Small intestine (tissue), 7 donors: ENCODE measurements at regions not wholly inside any gene's neighbourhood (a gene's known extent, or its start where the extent isn't known, plus 50 kb on each side); places are given as distances from the start of the nearest gene placed in this dataset.

ENCODE experiments used
- DNase-seq, 2 donors: peaks; one replicate each; pipeline versions ENCODE4 v3.0.0 to v3.0.0-alpha.2; 2013
- FAIRE-seq: peaks from 2 replicates; lab custom pipeline; 2012; peaks lifted over from hg19 to GRCh38; lab: Jason Lieb, UNC
- H3K27ac ChIP-seq, 3 donors: one replicate each; pipeline ENCODE4 v1.5.1; 2013; ENCODE audit warnings: low read length in 2 of 3, mild to moderate bottlenecking in 2 of 3, control low read depth in 1 of 3, inconsistent platforms in 1 of 3, low read depth in 1 of 3, moderate library complexity in 1 of 3
- H3K27me3 ChIP-seq, 3 donors: one replicate each; pipeline ENCODE4 v1.6.1; 2013; ENCODE audit warnings: low read length in 3 of 3, inconsistent platforms in 1 of 3; ENCODE audit not compliant: control insufficient read depth in 3 of 3, insufficient read depth in 3 of 3
- H3K36me3 ChIP-seq, 3 donors: one replicate each; pipeline ENCODE4 v1.6.1; 2013; ENCODE audit warnings: low read length in 3 of 3, inconsistent platforms in 1 of 3, low read depth in 1 of 3, mild to moderate bottlenecking in 1 of 3, moderate library complexity in 1 of 3; ENCODE audit not compliant: control insufficient read depth in 3 of 3, insufficient read depth in 2 of 3
- H3K4me1 ChIP-seq, 3 donors: one replicate each; pipeline ENCODE4 v1.6.1; 2013; ENCODE audit warnings: low read length in 2 of 3, inconsistent platforms in 1 of 3, low read depth in 1 of 3, mild to moderate bottlenecking in 1 of 3, moderate library complexity in 1 of 3; ENCODE audit not compliant: control insufficient read depth in 3 of 3, insufficient read depth in 2 of 3
- H3K4me3 ChIP-seq, 3 donors: one replicate each; pipeline ENCODE4 v1.5.1; 2013; ENCODE audit warnings: low read length in 3 of 3, control low read depth in 1 of 3, inconsistent platforms in 1 of 3, low read depth in 1 of 3, mild to moderate bottlenecking in 1 of 3, moderate library complexity in 1 of 3
- H3K9me3 ChIP-seq, 2 donors: one replicate each; pipeline ENCODE4 v1.6.1; 2013; ENCODE audit warnings: low read depth in 1 of 2, low read length in 1 of 2; ENCODE audit not compliant: control insufficient read depth in 2 of 2, insufficient read depth in 1 of 2
- WGBS, 3 donors: extraction: QIAGEN DNeasy Blood & Tissue Kit; methylation state at CpG; one replicate each; pipeline ENCODE4 v1.1.7; 2013; 5-methylcytosine and 5-hydroxymethylcytosine counted together
- donor health status: healthy with polysubstance abuse.
- donor health status: control.
- donor health status: control.
- donor health status: Bipolar disorder and iron deficiency.
- donor health status: healthy.

DNA sequence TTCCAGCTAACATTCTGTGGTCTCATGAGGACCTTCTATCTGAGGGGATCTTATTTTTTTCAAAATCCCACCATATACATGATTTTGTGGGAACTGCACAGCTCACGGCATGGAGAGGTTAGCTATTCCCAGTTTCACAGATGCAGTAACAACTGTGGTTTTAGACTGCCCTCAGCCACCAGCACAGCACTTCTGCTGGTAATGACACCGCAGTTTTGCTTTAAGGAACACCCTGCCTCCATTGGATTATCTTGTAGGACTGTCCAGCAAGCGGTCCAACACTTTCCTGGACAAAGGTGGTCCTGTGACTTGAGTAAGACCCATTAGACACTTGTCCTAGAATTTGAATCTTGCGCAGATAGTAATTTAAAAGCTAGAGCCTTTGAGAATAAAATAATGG lies 65.3 kb upstream of the SMNDC1 start:
- Histone ChIP-seq H3K4me3 (no peak overlapping the region), H3K9me3 (no peaks in the 10 kb centered on the region), H3K4me1 (peaks cover 3 to 28% (median 4%) of the 10 kb centered on the region in 3 donors), H3K36me3 (no peaks in the 10 kb centered on the region), H3K27me3 (no peaks in the 10 kb centered on the region), H3K27ac (no peak overlapping the region)
- WGBS, 3 donors = 92 to 93% (median 93%) methylated on average over 4 of the region's 4 CpGs
- FAIRE-seq (no peak), DNase-seq (no peak)

DNA sequence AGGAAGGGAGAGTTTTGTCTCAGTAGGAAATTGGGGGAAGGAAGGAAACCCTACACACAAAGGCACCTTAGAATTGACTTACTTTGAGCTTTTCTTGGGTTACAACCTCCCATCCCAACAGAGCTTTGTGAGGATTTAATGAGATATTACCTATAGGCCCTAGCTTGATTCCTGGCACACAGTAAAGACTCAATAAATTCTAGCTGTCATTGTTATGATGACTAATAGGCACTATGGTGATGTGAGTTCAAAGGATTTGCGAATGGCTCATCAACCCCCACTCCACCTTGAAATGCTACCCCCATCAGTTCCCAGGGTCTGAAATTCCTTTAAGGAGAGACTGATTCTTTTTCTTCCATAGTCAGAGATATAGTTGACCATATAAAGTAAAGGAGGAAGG lies 67.9 kb upstream of the SMNDC1 start:
- no peaks in the 10 kb centered on the region for H3K36me3 ChIP-seq
- no peaks in the 10 kb centered on the region for H3K27me3 ChIP-seq
- no peak overlapping the region for H3K27ac ChIP-seq
- no peaks in the 10 kb centered on the region for H3K9me3 ChIP-seq
- FAIRE-seq (no peak), DNase-seq (no peak)
- 35 to 65% (median 52%) methylated on average over 1 of the region's 1 CpG for WGBS, 3 donors
- H3K4me3 ChIP-seq = no peak overlapping the region
- peaks cover 0 to 19% (median 3%) of the 10 kb centered on the region in 3 donors for H3K4me1 ChIP-seq

DNA sequence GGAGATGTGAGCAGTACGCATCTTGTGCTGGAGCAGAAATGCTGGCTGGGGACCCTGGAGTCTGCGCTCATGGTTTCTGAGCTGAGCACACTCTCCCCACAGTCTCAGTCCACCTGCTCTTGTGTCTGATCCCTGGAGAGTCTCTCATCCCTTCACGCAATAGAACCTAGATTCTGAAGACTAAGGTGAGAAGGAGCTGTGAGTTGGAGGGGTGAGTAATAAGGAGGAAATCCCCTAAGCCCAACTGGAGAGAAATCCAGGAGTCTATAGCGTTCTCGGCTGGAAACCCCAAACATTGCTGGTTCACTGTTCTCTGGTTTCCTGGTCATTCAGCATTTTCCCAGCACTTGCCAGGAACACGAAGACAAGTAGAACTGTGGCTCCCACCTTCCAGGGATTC lies 68.3 kb upstream of the SMNDC1 start:
- no peak for FAIRE-seq
- WGBS, 3 donors = 86 to 91% (median 88%) methylated on average over 6 of the region's 6 CpGs
- Histone ChIP-seq H3K4me3 (no peak overlapping the region), H3K9me3 (no peaks in the 10 kb centered on the region), H3K27ac (no peak overlapping the region), H3K36me3 (no peaks in the 10 kb centered on the region), H3K27me3 (no peaks in the 10 kb centered on the region), H3K4me1 (peaks cover 0 to 15% (median 3%) of the 10 kb centered on the region in 3 donors)
- DNase-seq = no peak

DNA sequence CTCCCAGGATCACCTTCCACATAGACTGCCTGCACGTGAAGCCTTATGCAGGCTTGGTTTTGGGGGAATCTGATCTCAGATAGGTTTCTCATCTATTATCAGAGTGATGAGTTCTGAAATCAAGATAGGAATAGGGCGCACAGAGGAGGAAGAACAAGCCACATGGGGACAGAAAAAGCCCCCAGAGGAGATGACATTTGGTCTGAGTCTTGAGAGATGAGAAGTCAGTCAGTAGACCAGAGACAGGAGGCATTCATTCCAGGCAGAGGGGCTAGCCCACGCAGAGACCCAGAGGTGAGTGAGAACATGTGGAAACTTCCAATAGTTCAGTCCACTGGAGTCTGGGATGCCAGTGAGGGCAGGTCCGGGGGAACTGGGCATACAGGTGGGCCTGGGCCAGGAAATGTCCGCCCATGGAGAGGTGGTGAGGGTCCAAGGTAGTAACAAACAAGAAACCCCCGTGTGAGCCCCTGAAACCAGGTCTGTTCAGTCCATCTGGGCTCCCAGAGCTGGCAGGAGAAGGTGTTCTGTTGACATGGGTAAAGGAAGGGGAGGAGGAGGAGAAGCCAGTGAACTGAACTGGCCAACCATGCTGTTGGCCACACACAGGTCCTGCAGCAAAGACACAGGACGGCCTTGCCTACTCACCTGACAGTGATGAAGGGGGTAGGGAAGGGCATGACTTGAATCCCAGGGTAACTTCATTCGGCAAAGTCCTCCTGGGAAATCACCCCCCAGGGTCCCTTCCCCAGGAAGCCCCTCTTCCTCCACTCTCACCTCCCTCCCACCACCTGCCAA lies 69.3 kb upstream of the SMNDC1 start:
- Histone ChIP-seq H3K27ac (no peak overlapping the region), H3K27me3 (no peaks in the 10 kb centered on the region), H3K36me3 (no peaks in the 10 kb centered on the region), H3K4me3 (no peak overlapping the region), H3K9me3 (no peaks in the 10 kb centered on the region), H3K4me1 (peaks cover 0 to 5% (median 0%) of the 10 kb centered on the region in 3 donors)
- DNase-seq = no peak
- 87 to 93% (median 90%) methylated on average over 8 of the region's 8 CpGs for WGBS, 3 donors
- no peak for FAIRE-seq

DNA sequence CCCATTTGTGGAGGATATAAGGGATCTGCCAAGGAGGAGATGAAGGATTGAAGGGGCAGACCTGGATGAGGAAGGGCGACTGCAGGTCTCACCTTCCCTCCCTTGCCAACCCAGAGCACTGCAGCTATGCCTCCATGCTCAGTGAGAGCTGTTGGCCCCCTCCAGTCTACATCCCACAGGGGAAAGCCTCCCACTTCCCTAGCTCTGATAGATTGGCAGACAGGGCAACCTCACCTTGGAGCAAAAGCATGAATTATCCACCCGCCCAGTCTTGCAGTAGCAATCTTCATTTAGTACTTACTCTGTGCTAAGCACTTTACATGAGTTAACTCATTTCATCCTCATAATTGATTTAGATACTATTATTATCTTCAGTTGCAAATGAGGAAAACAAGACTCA lies 70.4 kb upstream of the SMNDC1 start:
- FAIRE-seq (no peak), DNase-seq (no peak)
- H3K9me3 ChIP-seq = no peaks in the 10 kb centered on the region
- H3K4me3 ChIP-seq = no peak overlapping the region
- no peaks in the 10 kb centered on the region for H3K36me3 ChIP-seq
- H3K4me1 ChIP-seq = peaks cover 0 to 5% (median 0%) of the 10 kb centered on the region in 3 donors
- H3K27ac ChIP-seq = no peak overlapping the region
- 92 to 98% (median 95%) methylated on average over 2 of the region's 2 CpGs for WGBS, 3 donors
- H3K27me3 ChIP-seq = no peaks in the 10 kb centered on the region

DNA sequence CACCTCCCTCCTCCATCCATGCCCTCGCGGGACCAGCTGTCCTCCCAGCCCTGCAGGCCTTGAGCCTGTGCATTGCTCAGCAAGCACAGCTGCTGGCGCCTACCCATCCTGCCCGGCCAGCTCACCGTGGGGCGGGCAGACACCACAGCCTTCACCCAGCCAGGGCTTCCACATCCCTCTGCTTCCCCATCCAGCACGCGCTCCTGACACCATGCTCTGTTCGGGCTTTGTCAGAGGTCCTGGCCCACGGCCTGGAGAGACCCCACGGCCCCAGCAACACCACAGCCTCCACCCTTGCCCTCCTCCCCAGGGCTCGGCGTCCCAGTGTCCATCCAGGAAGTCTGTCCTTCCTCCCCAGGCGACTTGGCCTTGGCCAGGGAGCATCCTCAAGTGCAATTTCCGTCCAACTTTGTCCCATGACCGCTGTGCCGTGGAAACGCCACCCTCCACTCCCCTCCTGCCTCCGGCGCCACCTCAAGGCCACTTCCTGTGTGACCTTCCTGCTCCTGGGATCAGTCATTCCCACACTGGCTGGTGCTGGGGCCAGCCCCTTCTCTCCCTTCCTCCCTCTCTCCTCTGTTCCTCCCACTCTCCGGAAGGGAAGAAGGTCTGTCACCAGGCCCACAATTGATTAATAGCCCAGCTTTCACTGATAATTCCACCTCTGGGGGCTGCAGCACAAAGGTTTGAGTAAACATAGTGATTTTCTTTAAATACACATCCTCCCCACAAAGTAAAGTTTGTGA lies 71.5 kb upstream of the SMNDC1 start:
- no peak overlapping the region for H3K4me3 ChIP-seq
- no peaks in the 10 kb centered on the region for H3K9me3 ChIP-seq
- 71 to 89% (median 81%) methylated on average over 20 to 21 of the region's 21 CpGs for WGBS, 3 donors
- no peaks in the 10 kb centered on the region for H3K36me3 ChIP-seq
- H3K27ac ChIP-seq = no peak overlapping the region
- H3K27me3 ChIP-seq = no peaks in the 10 kb centered on the region
- FAIRE-seq = no peak
- peaks cover 0 to 5% (median 0%) of the 10 kb centered on the region in 3 donors for H3K4me1 ChIP-seq
- no peak for DNase-seq

DNA sequence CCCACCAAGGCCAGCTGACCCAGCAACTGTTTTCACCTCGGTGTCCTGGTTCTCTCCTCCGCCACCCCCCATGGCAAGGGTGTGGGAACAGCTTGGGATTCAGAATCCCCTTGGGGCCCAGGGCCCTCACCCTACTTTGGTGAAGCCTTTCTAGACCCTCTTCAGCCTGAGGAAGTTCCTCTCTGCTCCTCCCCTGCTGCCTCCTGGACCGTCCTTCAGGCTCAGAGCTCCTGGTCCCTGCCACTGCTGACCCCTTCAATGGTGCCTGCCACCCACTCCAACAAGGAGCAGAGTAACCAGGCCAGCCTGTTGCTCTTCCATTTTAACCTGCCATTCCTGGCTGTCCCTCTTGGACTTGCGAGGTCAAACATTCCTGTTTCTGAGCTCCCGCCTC lies 72.0 kb upstream of the SMNDC1 start:
- Histone ChIP-seq H3K36me3 (no peaks in the 10 kb centered on the region), H3K4me1 (peaks cover 0 to 5% (median 0%) of the 10 kb centered on the region in 3 donors), H3K9me3 (no peaks in the 10 kb centered on the region), H3K27ac (no peak overlapping the region), H3K4me3 (no peak overlapping the region), H3K27me3 (no peaks in the 10 kb centered on the region)
- no peak for FAIRE-seq
- no peak for DNase-seq
- 80 to 96% (median 84%) methylated on average over 5 of the region's 5 CpGs for WGBS, 3 donors

DNA sequence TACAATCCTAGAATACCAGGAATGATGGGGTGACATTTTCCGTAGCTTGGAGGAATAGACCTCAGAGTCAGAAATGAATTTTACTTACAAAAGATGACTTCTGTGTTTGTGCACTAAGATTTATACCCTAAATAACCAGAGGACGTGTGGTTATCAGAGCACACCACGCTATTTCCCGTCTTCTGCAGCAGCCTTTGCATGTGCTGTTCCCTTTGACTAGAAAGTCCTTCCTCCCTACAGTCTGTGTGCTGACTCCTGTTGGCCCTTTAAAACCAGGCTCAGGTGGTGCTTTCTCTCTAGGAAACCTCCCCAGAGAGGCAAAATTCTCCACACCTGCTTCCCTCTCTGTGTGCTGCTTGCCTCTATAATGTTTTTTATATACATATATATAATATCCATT lies 73.3 kb upstream of the SMNDC1 start:
- Histone ChIP-seq H3K27me3 (no peaks in the 10 kb centered on the region), H3K27ac (no peak overlapping the region), H3K4me1 (peaks cover 0 to 5% (median 0%) of the 10 kb centered on the region in 3 donors), H3K36me3 (no peaks in the 10 kb centered on the region), H3K4me3 (no peak overlapping the region), H3K9me3 (no peaks in the 10 kb centered on the region)
- FAIRE-seq (no peak), DNase-seq (no peak)
- WGBS, 3 donors = 68 to 78% (median 72%) methylated on average over 4 of the region's 4 CpGs
